DMS 273 (cell line): ENCODE measurements at regions not wholly inside any gene's neighbourhood (a gene's known extent, or its start where the extent isn't known, plus 50 kb on each side); places are given as distances from the start of the nearest gene placed in this dataset.

Experiments used
- DNase-seq: peaks from one replicate; lab custom pipeline; 2025; ENCODE audit not compliant: unreplicated experiment; lab: John Stamatoyannopoulos, UW

DNA sequence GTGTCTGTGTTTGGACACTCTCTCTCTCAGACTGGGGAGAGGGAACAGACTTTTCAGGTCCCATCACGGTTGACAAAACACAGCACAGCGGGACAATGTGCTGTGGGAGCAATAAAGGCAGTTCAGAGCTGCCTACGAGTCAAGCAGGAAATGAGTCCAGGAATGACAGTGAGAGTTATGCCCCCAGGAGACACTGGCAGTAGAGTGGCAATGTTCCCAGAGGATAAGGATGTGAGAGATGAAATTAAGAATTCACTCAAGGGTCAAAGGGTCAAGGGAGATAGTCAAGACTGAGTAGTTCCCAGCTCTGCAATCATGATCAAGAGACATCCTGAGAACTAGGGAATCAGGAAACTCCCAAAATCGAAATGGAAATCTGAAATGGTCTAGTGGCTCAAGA lies 156.1 kb downstream of the LURAP1L start:
- DNase-seq = no peak

DNA sequence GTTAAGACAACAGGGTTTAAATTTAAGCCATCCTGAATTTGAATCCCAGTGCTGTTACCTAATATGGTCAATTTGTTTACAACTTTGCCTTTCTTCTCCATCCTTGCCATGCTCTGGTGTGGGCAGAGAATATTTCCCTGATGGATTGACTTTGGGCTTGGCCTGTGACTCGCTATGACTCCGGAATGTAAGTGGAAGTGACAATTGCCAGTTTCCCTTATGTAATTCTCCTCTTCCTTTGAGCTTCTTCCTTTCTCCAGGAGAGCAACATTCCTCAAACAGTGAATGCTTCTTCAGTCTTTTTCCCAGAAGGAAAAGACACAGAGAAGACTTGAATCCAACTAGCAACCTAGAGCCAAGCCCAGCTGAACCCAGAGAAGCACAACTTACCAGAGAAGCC lies 159.1 kb downstream of the LURAP1L start:
- no peak for DNase-seq

DNA sequence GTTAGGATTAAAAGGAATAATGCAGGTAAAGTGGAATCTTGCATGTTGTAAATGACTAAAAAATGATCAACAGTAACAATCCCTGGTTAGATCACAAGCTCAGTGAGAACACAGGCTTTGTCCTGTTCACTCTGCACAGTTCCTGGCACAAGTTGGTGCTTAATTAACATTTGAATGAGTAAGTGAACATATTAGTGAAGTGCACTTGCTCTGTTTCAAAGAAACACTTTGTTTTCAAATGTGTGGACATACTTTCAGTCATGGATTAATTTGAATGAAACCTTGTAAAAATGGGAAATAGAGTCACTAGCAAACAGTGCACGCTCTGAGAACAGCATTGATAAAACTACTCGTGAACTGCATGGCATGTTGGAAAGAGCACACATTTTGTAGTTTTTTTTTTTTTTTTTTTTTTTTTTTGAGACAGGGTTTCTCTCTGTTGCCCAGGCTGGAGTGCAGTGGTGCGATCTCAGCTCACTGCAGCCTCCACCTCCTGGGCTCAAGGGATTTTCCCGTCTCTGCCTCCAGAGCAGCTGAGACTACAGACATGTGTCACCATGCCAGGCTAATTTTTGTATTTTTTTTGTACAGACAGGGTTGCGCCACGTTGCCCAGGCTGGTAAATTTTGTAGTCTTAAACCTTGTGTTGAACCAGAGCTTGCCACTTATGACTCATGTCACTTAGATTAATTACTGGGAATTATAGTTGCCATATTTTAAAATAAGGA lies 159.9 kb downstream of the LURAP1L start:
- DNase-seq = no peak

DNA sequence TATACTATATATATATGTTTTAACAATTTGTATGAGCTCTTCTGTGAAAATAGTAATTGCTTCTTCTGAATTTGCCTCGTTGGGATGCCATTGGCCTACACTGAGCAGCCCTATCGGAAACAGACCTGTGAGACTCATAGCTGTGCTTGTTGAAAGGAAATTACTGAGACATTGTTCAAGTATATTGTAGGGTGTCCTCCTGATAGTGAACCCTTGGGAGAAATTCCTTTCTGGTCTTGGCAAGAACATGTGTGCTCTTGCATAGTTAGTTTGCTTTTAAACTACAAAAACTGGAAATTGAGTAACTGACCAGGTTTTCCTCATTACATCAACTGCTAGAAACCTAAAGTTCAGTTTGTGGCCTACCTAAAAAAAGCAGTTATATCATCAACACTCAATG lies 160.9 kb downstream of the LURAP1L start:
- DNase-seq = no peak

DNA sequence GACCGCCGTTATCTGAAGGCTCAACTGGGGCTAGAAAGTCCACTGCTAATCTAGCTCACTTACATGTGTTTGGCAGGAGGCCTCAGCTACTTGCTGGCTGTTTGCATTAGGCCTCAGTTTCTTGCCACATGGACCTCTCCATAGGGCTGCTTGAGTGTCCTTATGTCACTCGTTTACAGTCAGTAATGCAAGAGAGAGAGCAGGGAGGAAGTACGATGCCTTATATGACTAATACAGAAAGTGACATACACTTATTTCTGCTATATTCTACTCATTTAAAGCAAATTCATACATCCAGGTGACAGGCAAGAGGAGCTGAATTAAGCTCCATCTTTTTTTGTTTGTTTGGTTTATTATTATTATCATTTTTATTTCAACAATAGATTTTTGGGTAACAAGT lies 179.6 kb downstream of the LURAP1L start:
- no peak for DNase-seq

DNA sequence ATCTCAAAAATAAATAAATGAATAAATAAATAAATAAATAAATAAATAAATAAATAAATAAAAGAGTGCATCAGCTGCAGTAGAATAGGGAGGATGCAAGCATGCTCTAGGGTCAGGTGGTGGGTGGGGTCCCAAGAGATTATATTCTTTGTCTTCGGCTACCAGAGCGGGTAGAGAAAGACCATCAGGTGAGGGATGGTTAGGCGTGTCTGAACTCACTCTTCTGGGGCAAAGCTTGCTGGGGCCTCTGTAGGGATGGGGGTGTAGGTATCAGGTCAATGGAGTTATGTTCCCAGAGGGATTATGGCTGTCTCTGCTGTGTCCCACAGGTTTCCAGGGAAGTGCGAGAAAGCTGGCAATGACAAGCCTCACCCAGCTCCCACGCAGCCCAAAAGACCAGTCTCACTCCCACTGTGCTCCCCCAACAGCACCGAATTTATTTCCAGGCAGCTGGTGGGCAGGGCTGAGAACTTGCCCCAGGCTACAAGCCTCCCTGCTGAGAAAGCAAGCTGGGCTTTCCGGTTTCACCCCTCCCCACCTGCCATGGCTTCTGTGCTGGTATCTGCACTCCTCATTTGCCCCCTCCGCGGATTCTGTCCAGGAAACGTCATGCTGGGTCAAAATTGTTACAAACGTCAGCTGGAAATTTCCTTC lies 180.8 kb downstream of the LURAP1L start:
- peak; percentile 71 for DNase-seq

DNA sequence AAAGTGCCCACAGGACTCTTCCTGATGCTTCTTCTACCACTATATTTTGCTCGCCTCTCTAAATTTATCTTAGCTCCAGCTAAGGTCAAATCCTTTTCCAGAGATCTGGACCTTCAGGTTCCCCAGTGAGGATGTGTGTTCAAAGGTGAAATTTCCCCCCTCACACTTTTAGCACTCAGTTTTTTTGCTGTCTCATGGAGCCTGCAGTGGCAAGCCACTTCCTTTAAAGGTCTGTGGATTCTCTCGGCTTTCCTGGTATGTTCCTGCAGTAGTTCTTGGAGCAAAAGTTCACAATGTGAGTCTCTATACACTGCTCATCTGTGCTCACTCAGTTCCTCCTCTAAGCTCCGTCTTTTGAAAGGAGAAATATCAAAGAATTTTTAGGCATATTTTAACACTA lies 181.4 kb downstream of the LURAP1L start:
- no peak for DNase-seq

DNA sequence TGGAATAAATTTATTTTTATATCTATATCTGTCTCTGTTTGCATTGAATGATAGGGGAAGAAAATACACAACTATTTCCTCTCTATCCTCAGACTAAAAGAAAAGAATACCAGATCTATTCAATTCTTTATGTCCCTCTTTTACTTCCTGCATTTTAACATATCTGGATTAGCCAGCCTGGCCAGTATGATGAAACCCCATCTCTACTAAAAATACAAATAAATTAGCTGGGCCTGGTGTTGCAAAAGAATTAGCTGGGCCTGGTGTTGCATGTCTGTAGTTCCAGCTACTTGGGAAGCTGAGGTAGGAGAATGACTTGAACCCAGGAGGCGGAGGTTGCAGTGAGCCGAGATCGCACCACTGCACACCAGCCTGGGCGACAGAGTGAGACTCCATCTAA lies 182.0 kb downstream of the LURAP1L start:
- no peak for DNase-seq

DNA sequence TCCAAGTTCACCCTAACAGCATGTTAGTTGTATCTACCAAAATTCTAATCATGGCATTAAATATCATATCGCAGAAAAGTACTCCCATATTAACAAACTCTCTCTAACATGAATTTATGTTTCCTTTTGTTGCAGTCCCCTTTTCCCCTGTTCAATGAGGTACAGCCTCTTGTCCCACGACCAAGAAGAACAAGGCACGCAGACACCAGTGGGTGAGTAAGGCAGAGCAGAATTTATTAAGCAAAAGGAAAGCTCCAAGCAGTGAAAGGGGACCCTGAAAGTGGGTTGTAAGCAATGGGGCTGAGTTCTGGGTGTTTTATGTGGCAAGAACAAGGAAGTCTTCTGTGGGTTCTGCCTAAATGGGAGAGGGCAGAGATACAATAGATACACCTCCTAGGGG lies 183.5 kb downstream of the LURAP1L start:
- no peak for DNase-seq

DNA sequence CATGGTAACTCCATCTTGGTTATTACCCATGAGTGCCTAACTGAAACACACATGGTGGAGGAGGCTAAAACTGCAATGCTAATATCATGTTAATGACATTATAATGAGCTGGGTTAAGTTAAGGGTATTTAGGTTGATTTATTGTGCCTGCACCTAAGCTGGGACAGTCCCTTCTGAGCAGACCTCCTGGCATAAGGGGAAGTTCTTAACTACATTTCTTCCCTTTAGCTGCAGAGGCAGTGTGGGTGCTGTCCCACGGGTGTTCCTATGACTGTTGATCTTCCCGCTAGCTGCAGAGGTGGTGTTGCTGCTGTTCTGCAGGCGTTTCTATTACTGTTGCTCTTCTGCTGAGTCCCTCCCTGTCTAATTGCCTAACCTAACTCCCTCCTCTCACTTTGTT lies 183.9 kb downstream of the LURAP1L start:
- no peak for DNase-seq

DNA sequence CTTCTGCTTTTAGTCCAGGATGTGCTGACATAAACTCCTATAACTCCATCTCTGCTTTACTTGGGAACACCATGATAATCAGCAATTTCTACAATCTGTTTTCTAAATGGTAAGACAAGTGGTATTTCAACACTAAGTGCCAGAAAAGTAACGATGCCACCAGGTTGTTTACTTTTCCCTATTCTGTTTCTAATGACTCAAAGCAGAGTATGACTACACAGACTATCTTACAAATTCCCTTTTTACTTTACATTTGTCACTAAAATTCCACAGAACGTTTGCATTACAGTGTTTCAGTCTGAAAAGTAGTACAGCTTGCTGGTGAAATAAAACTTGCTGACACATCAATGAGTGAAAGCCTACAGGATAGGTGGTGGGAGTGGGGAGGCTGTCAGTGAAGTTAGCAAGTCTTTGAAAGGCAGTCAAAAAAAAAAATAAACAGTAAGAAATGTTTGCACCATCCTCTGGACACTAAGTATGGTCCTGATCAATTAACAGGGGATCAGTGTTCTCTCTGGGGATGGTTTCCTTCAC lies 186.5 kb downstream of the LURAP1L start:
- no peak for DNase-seq

DNA sequence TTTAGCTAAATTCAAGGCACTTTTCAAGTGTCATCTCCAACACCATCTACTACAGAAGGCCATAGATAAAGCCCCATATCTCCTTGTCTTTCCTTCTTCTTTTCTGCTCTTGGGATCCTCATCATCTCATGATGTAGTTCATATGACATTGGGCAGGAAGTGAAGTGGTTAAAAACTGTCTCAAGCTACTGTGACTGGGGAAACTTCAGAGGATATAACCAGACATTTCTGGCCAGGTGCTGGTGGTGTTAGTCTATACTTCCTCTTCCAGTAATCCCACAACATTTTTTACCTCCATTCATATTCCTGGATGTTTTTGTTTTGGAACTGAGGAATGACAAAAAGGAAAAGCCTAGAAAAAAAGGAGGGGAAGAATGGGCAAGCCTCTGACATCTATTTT lies 188.7 kb downstream of the LURAP1L start:
- DNase-seq = no peak

DNA sequence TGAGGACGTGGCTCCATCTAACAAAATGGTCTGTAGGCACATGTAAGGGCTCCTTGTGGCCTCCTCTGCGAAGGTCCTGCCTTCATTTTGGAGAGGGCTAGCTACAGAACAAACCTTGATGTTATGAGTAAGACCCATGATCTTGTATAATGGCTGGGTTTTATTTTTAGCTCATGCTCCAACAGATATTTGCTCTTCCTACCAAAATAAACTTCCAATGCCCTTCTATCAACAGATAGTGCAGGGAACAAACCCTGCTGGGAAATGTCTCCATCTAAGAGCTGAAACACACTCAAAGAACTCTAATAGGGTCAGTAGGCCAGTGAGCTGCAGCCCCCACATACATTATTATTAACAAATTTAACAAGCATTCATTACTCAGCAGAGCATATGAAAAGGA lies 189.5 kb downstream of the LURAP1L start:
- DNase-seq = no peak

DNA sequence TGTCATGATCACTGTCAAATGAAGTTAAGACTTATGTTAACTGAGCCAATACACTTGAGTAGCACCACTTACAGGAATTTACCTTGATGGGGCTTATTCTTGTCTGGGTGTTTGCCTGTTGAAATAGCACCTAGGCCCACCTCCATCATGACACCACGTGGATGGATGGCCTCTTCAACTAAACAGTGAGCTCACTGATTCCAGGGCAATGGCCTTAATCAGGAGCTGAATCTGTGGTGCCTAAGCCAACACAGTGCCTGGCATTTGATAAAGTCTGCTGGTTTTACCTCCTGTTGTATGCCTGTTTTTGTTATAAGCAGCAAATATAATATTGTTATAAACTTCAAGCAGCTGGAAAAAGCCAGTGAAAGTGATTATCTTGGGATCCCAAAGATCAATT lies 190.5 kb downstream of the LURAP1L start:
- DNase-seq = no peak

DNA sequence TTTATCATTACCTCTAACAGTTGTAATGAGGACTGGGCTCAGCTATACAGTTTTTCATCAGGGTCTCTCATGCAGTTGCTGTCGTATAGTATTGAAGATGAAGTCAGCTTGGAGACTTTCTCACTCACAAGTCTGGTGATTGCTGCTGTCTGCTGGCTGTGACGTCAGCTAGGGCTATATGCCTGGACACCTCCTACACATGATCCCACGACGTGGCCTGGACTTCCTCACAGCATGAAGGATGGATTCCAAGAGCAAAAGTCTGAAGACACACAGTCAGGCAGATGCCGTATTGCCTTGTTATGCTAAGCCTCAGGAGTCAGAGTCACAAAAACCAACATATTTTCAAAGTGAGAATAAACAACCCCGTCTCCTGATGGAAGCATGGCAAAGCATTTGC lies 193.3 kb downstream of the LURAP1L start:
- no peak for DNase-seq

DNA sequence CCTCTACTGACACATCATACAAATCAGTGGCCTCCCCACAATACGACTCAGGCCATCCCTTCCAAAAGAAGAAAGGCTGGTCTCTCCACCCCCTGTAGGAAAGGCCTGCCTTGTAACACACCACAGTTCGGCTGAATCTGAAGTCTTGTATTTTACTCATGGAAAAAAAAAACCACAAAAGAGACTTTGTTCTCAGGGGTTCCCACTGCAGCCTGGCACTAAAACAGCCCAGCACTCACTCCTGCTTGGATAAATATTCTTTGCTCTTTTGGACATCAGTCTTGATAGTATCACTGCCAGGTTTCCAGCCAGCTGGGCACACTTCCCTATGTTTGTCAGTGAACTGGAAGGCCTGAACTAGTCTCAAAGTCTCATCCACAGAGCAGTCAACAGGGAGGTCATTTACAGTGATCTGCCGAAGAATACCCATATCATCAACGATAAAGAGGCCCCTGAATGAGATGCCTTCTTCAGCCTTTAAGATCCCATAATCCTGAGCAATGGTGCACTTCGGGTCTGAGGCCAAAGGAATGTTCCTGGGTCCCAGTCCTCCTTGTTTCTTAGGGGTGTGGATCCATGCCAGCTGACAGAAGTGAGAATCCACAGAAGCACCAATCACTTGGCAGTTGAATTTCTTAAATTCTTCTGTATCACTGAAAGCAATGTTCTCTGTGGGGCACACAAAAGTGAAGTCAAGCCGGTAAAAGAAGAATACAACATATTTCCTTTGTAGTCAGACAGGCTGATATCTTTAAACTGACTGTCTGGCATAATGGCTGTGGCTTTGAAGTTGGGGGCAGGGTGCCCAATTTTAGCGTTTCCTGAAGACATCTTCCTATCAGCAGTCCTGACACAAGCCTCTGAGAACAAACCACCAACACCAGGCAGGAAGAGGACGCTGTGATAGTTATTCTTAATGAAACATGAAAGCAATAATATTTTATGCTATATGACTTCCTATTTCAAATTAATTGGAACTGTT lies 198.1 kb downstream of the LURAP1L start:
- no peak for DNase-seq

DNA sequence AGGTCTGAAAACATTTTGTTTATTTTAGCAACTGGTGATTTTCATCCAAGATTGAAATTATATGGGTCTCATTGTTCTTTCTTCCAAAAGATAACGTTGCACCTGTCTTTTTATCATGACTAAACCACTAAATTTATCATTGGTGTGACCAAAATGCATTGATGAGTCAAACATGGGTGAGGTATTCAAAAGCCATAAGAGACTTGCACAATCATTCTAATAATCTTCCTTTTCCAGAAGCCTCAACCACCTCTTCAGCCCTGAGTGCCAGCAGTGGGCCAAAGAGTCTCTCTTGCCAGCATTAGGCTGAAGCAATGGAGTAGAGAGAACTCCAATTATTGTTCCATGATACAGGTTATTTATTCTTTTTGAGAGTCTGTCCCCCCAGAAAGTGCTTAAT lies 198.9 kb downstream of the LURAP1L start:
- no peak for DNase-seq

DNA sequence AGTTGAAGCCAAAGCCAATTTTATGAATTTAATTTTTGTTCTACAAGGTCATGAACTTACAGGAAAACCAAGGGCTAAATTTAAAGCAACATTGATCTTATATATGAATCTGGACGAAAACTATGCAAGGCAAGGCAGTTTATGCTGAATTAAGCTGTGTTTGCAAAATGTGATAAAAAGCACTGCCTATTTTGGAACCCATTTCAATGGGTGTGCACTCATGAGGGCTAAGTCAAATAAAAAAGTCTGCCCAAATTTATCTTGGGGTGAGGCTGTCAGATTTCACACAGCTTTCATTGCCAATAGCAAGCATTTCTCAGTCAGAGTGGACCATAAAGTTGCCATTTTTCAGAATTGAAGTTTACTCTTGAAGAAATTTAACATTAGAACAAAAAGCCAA lies 199.9 kb downstream of the LURAP1L start:
- DNase-seq = no peak

DNA sequence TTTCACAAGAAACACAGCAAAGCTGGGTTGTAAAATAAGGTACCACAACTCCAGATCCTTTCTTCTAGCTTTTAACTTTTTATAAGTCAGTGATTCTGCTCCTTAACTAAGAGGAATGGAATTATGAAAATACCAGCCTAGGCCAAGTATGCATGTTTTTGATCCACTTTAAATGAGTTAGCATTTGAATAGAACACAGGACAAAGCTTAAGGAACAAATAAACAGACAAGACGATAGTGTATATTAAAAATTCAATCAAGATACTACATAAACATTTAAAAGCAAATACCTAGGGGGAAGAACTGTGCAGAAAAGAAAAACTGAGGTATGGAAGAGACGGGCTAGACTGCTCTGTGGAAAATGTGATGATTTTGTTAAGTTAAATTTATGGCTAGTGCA lies 200.7 kb downstream of the LURAP1L start:
- DNase-seq = no peak

DNA sequence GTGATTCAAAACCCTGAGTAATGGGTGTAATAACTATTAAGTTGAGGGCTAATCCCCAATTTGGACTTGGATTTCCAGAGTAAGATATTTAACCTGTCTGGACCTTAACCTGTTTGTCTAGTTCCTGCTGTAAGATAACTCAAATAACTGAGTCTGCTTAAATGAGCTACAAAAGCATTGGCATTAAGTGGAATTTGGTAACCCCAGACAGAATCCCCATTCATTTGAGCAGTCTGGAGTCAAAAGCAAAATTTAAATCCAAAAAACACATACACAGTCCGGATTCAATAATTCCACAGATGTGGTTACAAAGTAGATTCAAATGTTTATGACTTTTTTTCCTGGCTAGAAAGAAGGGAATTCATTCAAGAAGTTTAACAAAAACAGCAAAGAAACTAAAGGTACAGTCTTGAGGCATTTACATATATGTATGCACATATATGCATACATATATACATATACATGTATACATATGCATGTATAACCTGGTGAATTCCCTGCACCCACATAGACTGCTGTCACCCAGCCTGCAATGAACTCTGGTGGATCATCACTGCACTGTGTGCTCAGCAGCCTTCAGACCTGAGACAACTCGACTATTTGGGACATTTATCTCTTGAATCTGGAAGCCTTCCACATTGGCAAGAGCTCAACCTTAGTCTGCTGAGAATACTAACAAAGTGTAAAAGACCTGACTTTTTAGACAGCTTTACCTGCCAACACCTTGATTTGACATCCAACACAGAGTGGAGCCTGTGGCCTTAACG lies 205.4 kb downstream of the LURAP1L start:
- DNase-seq = no peak

DNA sequence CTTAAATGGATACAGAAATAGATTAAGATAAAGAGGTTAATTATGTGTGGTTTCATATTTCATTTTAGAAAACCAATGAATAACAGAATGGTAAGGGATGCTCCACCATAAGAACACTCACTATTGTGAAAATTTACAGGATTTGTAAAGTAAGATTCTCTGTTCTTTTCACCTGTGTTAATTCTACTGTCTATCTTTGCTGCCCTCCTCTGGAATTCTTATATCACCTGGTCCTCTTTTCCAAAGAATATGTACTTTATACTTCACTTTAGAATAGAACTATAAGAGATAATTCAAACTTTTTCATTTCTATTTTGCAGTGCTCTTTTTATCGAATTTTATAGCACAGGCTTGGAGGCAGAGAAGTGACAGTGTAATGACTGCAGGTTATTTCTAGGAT lies 213.4 kb downstream of the LURAP1L start:
- DNase-seq = peak; percentile 6
